GM18861 (cell line): ENCODE measurements at regions not wholly inside any gene's neighbourhood (a gene's known extent, or its start where the extent isn't known, plus 50 kb on each side); places are given as distances from the start of the nearest gene placed in this dataset.
A peak's percentile ranks its signal among the peaks of the same experiment; 100 is the strongest.
"Not testable (repeated sequence)": the region's sequence is repeated elsewhere in the genome, so short reads cannot be mapped to it uniquely, and the experiment has no call there.

Experiments
- ATAC-seq: cut with Tn5 transposase; IDR thresholded peaks from one replicate; pipeline ENCODE4 v1.9.1; 2021; ENCODE audit not compliant: unreplicated experiment

DNA sequence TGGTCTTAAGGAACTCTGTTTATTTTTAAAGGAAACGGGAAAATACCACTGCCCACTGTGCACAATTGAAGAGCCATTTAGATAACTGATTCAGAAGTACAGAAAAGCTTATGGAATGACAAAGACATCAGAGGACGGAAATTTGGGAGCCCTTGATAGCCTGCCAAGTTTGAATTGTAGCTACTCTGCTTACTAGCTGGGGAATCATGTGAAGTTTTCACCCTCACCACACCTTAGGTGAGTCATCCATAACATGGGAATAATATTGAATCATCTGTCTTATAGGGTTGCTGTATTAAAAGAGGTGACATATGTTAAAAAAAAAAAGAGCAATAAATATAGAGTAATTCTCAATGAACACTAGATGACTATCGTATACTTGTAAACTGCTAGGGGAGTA lies 1104.2 kb downstream of the GATA3 start:
- ATAC-seq: no peak

GRCh38 chr10:9160275-9160674 lies 1105.8 kb downstream of the GATA3 start:
- no peak for ATAC-seq

GRCh38 chr10:9163699-9164098 lies 1109.2 kb downstream of the GATA3 start:
- no peak for ATAC-seq

- no peak for ATAC-seq
These were observed 1112.3 kb downstream of the GATA3 start for GRCh38 chr10:9166770-9167169.

- no peak for ATAC-seq
These were observed 1117.8 kb downstream of the GATA3 start for GRCh38 chr10:9172276-9172675.

GRCh38 chr10:9175200-9175599 lies 1120.7 kb downstream of the GATA3 start:
- no peak for ATAC-seq

- not testable (repeated sequence) for ATAC-seq
These were observed 1128.9 kb downstream of the GATA3 start for GRCh38 chr10:9183197-9183880.

GRCh38 chr10:9188022-9188810 lies 1133.7 kb downstream of the GATA3 start:
- ATAC-seq: no peak

- ATAC-seq: no peak
These were observed 1135.0 kb downstream of the GATA3 start for GRCh38 chr10:9189448-9189847.

DNA sequence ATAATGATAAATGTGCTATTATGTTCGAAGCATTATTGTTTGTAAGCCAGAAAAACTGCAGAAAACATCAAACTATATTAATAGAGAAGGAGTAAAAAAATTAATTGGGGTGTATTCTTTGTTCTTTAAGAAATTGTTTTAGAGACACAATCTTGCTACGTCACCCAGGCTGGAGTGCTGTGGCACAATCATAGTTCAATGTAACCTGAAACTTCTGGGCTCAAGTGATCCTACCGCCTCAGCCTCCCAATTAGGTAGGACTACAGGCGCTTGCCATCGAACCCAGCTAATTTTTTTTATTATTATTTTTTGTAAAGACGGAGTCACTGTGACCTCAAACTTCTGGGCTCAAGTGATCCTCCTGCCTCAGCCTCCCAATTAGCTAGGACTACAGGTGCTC lies 1138.6 kb downstream of the GATA3 start:
- ATAC-seq: no peak

DNA sequence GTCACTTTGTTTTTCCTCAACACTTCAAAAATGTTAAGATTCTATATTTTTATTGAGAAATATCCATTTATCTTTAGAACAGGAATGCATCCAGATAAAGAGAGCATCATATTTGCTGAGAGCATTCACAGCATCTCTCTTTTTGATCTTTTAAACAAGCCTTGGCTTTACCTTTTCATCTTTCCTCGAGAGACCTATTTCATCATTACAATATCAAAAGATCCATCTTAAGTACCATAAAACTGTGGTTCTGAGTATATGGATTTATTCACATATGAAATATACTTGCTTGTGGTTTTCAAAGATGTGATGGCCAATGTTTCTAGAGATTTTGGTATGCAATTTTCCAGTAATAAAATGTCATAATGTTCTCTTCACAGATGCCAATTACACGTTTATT lies 1140.9 kb downstream of the GATA3 start:
- no peak for ATAC-seq

- ATAC-seq: no peak
These were observed 1144.1 kb downstream of the GATA3 start for GRCh38 chr10:9198611-9199010.

GRCh38 chr10:9205558-9205957 lies 1151.1 kb downstream of the GATA3 start:
- no peak for ATAC-seq

GRCh38 chr10:9209105-9209798 lies 1154.8 kb downstream of the GATA3 start:
- ATAC-seq: peak; percentile 74

GRCh38 chr10:9211228-9211627 lies 1156.7 kb downstream of the GATA3 start:
- no peak for ATAC-seq

DNA sequence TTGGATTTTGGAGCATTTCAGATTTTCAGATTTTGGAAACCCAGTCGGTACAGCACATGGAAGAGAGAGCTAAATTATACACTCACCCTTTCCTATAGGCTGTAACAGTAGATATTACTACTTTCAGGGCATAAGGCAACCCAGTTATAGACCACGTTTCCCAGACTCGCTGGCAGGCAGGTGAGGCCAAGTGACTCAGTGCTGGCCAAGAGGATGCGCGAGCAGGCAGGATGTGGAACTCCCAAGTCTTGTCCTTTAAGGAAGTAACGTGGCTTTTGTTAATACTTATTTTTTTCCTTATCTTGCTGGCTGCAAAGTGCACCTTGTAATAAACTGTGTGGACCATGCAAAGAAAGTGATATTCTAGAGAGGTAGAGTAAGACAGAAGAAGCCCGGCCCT lies 1160.1 kb downstream of the GATA3 start:
- ATAC-seq: no peak

DNA sequence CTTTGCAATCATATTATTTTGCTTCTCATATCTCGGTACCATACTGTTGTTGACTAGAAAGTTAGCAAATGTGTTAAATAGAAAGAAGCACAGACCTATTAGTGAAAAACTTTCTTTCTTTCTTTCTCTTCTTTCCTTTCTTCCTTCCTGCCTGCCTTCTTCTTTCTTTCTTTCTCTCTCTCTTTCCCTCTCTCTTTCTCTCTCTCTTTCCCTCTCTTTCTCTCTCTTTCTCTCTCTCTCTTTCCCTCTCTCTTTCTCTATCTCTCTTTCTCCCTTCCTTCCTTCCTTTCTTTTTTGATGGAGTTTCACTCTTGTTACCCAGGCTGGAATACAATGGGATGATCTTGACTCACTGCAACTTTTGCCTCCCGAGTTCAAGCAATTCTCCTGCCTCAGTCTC lies 1160.6 kb downstream of the GATA3 start:
- ATAC-seq: no peak

- ATAC-seq: no peak
These were observed 1165.4 kb downstream of the GATA3 start for GRCh38 chr10:9219860-9220259.

GRCh38 chr10:9222917-9223316 lies 1168.4 kb downstream of the GATA3 start:
- no peak for ATAC-seq

DNA sequence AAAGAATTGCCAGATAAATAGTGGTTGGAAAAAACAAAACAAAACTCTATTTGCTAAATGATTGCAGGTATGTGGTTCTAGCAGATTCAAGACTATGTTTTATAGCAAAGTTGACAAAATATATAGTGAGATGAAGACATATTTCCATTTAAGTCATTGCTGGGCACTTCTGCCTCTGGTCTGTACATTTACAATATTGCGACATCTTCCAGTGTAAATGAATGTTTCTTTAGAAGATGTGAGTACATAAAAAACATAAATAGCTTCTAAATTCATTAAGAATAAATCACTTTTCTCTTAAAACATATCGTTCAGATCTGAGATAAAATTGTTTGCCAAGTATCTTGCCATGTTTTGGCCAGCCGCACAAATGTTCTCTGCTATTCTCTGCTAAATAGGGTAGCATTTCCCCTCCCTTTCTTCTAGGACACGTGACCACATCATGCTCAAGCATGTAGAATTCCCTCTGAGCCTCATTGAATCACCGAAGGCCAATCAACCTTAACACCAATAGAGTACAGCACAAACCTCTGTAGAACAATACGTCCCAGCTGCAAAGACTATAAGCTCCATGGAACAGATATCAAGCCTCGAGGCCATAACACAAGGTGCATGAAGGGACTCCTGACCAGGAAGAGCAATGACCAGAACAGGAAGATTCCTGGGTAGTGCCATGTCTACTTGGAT lies 1173.3 kb downstream of the GATA3 start:
- ATAC-seq: no peak

- no peak for ATAC-seq
These were observed 1174.3 kb downstream of the GATA3 start for GRCh38 chr10:9228771-9229170.
